ENCODE measurements at regions not wholly inside any gene's neighbourhood (a gene's known extent, or its start where the extent isn't known, plus 50 kb on each side); places are given as distances from the start of the nearest gene placed in this dataset.
A peak's percentile ranks its signal among the peaks of the same experiment; 100 is the strongest.
"Not testable (repeated sequence)": the region's sequence is repeated elsewhere in the genome, so short reads cannot be mapped to it uniquely, and the experiment has no call there.

DNA sequence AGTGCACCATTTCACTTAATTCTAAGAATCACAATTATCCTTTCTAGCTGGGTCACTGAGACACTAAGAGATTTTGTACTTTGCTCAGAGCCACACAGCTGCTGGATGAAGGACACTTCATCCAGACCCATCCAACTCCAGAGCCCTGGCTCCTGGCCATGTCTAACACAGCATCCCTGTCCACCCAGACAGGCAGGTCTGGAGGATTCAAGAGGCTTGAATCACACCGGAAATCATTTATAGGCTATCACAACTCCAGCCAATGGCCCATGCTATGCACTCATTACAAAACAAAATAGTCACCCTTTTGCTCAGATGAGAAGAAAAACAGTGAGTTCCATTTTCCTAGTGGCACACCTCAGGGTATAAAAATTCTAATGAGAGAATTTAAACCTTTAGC is 198.2 kb upstream of the LMCD1 start:
- Mint-ChIP-seq H3K9me3 (no peaks in the 10 kb centered on the region), H3K4me3 (no peak overlapping the region), H3K36me3 (no peaks in the 10 kb centered on the region), H3K27me3 (no peaks in the 10 kb centered on the region), H3K27ac (no peak overlapping the region), H3K4me1 (peaks cover 4% of the 10 kb centered on the region)
- DNase-seq = no peak
- CTCF ChIA-PET = interaction anchor here (1.0 to 4.5 kb wide), 3 partner anchors 12 to 114 kb away, joined by 3 to 22 read pairs (median 10); no protein-coding TSS in a partner anchor

DNA sequence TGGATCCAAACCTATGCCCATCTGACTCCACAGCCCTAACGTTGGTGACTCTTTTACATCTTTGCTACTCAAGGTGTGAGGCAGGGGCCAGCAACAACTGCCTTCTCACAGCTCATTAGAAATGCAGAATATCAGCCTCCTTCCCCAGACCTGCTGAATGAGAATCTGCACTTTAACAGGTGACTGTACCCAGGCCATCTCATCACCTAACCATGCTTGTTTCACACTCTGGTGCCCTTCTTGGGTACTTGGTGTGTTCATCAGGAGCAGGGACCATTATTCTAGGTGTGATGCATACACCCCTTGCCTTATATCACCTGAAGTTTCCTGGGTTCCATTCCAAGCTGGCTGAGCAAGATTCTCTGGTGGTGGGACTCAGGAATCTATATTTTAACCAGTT is 196.3 kb upstream of the LMCD1 start:
- no peaks in the 10 kb centered on the region for H3K27me3 Mint-ChIP-seq
- no peak overlapping the region for H3K27ac Mint-ChIP-seq
- CTCF ChIA-PET = no interaction called here
- DNase-seq = no peak
- H3K36me3 Mint-ChIP-seq = no peaks in the 10 kb centered on the region
- H3K4me3 Mint-ChIP-seq = no peak overlapping the region
- no peaks in the 10 kb centered on the region for H3K9me3 Mint-ChIP-seq
- H3K4me1 Mint-ChIP-seq = peaks cover 4% of the 10 kb centered on the region

DNA sequence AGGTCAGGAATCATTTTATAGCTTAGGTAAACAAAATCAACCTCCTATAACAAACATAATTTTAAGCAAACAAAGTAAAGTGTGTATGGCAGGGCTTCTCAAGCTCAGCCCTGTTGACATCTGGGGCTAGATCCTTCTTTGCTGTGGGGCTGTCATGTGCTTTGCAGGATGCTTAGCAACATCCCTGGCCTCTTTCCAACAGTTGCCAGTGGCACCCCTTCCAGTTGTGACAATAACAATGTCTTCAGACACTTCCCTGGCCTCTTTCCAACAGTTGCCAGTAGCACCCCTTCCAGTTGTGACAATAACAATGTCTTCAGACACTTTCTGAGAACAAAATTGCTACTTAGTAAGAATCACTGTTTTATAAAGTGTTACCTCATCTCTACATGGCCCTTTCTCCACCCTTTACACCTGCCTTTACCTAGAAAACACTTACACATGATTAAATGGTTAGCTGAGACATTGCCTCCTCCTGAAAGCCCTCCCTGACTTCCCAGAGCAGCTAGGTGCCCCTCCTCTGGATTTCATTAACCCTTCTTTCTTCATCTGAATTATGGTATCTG is 194.0 kb upstream of the LMCD1 start:
- Mint-ChIP-seq H3K9me3 (no peaks in the 10 kb centered on the region), H3K4me3 (no peak overlapping the region), H3K36me3 (no peaks in the 10 kb centered on the region), H3K27ac (no peak overlapping the region), H3K4me1 (no peaks in the 10 kb centered on the region), H3K27me3 (no peaks in the 10 kb centered on the region)
- CTCF ChIA-PET = interaction anchor here (0.7 kb wide), 1 partner anchor 54 kb away, joined by 3 read pairs; no protein-coding TSS in a partner anchor
- DNase-seq = no peak

DNA sequence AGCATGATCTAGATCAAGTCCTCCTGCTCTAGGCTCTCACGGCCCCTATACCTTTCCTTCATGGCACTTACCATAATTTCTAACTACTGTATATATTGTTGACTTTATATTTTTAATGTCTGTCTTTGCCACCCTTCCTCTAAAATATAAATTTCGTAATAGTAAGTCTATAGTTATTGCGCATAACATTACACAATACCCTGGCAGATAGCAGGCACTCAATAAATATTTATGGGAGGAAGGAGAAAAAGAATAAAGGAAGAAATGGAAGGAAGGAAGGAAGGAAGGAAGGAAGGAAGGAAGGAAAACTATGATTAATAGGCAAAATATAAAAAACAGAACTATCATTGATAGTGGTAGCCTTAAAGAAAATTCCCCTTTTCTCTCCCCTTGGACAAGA is 190.3 kb upstream of the LMCD1 start:
- H3K27me3 Mint-ChIP-seq = peaks cover 3% of the 10 kb centered on the region
- no peak overlapping the region for H3K27ac Mint-ChIP-seq
- H3K9me3 Mint-ChIP-seq = no peaks in the 10 kb centered on the region
- no peaks in the 10 kb centered on the region for H3K36me3 Mint-ChIP-seq
- no peak overlapping the region for H3K4me3 Mint-ChIP-seq
- H3K4me1 Mint-ChIP-seq = no peaks in the 10 kb centered on the region
- no peak for DNase-seq
- CTCF ChIA-PET = no interaction called here

DNA sequence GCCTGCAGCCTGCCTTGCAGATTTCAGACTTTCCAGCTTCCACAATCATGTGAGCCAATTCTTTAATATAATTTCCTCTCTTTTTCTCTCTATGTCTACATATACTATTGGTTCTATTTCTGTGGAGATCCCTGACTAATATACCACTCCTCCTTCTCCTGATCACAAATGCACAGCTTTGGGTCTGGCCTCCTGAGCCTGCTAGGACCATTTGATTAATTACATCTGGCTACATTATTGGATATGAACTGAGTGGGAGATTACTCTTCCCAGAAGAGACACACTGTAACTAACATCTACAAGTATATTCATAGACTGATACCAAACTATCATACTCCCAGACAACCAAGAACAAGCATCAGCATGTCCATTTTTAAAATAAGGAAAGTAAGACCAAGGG is 188.9 kb upstream of the LMCD1 start:
- DNase-seq = no peak
- H3K27me3 Mint-ChIP-seq = peaks cover 3% of the 10 kb centered on the region
- CTCF ChIA-PET = interaction anchor here (1.4 kb wide), 1 partner anchor 105 kb away, joined by 4 read pairs; no protein-coding TSS in a partner anchor
- H3K36me3 Mint-ChIP-seq = no peaks in the 10 kb centered on the region
- H3K4me1 Mint-ChIP-seq = no peaks in the 10 kb centered on the region
- H3K27ac Mint-ChIP-seq = no peak overlapping the region
- no peak overlapping the region for H3K4me3 Mint-ChIP-seq
- no peaks in the 10 kb centered on the region for H3K9me3 Mint-ChIP-seq

DNA sequence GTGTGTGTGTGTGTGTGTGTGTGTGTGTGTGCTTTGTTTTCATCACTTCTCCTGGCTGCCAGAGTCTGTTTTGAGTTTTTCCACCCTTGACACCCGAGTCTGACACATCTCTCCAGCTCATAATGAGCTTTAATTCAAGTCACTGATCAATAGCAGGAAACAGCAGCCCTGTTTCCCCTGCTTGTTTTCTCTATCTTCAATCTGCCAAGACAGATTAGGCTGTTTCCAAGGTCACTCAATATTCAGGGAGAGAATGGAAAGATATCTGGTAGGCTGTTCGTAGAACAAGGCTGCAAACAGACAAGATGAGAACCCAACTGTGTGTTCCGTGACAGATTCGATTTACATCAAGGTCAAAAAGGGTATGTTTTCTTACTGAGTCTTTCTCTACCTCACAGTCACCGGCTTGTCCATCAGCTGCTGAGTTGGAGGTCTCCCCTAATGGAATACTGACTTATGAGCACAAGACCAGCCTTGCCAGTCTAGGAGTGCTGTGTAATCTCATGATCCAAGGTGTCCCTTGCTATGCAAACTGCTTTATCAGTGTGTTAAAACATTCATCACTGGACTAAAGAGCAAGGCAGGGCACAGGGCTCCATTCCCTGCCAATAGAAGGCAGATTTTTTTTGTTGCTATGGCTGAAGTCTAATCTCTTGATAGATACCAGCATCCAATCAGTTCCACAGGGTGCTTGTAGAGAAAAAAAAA is 187.9 kb upstream of the LMCD1 start:
- Mint-ChIP-seq H3K4me1 (no peaks in the 10 kb centered on the region), H3K4me3 (no peak overlapping the region), H3K27ac (no peak overlapping the region), H3K9me3 (no peaks in the 10 kb centered on the region), H3K27me3 (peaks cover 3% of the 10 kb centered on the region), H3K36me3 (no peaks in the 10 kb centered on the region)
- CTCF ChIA-PET = interaction anchor here (1.4 kb wide), 1 partner anchor 104 kb away, joined by 4 read pairs; no protein-coding TSS in a partner anchor
- no peak for DNase-seq

DNA sequence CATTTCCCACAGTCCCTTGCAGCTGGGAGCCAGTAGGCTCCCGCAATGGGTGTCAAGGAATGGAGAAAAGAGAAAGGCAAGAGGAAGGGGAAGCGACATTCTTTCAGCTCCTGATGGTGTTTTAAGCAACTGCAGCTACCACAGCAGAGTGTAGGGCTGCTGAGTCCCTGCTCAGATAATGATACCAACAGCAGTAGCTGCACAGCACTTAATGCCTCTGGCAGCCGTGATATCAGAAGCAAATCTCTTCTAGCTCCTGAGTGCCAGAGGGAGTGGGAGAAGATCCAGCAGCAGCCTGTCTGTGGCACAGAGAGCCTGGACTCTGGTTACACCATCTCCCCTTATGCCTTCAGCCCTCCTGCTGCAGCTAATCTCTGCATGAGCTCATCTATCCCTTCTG is 186.1 kb upstream of the LMCD1 start:
- not testable (repeated sequence) for H3K36me3 Mint-ChIP-seq, DNase-seq, H3K27ac Mint-ChIP-seq, H3K4me1 Mint-ChIP-seq, H3K4me3 Mint-ChIP-seq, H3K9me3 Mint-ChIP-seq, H3K27me3 Mint-ChIP-seq
- CTCF ChIA-PET = interaction anchor here (1.6 kb wide), 1 partner anchor 9 kb away, joined by 5 read pairs; no protein-coding TSS in a partner anchor

DNA sequence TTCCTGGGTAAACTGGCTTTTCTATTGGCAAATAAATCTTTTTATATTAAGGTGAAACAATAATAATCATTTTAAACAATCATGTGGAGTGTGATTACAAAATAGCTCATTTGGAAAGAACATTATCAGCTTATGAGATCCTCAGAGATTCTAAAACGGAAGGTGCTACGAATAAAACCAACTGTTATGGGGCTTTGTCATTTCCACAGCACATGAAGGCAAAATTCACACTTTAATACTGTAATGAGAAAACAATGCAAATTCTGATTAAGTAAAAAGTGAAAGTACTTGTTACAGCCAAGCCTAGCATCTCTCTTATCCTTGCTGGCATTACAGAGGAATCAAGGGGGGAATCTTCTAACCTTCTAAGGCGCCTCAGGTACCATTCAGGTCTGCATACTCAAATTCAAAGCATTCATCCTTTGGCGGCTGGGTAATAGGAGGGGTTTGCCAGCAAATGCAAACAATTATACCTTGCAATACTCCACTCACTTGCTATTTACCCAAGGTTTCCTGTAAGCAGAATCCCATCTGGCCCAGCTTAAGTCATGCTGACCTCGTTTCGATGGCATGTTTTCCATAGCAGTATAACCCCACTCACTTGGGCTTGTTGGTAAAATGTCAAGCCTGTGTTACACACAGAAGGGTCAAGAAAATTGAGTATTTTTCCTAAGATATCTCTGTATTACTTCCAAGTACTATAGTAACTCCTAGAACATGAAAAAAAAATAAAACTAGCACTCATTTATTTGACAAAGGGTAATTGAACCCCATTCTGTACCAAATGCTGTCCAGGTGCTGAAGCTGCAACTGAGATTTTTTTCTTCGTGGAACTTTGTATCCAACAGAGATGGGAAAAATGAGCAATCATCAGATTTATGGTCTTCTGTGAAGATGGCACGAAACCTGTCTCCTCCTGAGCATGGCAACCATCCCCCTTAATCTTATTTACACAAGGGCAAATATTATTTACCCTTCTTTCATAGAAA is 183.7 kb upstream of the LMCD1 start:
- Mint-ChIP-seq H3K27me3 (peaks cover 3% of the 10 kb centered on the region), H3K9me3 (no peaks in the 10 kb centered on the region), H3K4me3 (no peak overlapping the region), H3K4me1 (no peaks in the 10 kb centered on the region), H3K27ac (no peak overlapping the region), H3K36me3 (no peaks in the 10 kb centered on the region)
- CTCF ChIA-PET = interaction anchor here (1.3 kb wide), 1 partner anchor 99 kb away, joined by 5 read pairs; no protein-coding TSS in a partner anchor
- DNase-seq = no peak

DNA sequence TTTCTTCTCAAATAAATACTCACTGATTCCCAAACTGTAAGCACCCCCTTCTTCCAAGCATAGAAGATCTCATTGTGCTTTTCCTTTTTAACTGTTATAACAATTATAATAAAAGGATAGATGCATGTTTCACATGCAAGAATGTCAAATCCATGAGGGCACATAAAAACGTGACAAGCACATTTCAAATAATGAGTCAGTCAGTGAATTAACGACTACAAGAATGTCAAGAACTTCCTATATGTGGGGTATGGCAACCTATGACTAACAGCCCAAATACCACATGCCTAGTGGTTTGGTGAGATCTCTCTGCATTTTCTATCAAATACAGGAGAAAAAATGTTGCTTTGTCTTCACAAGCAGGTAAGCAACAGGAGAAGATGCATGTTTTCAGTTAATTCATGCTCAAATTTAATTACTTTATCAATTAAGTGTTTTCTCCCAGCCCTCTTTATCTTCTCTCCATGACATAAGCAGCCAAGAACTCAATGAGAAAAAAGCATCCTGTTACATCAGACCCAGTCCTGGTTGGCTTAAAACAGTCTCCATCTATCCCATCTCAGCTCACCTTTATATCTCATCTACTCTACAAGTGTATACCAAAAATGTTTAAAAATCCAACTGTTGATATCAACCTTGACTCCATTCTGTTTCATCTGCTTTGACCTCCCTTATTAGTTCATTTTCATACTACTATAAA is 181.5 kb upstream of the LMCD1 start:
- no peaks in the 10 kb centered on the region for H3K36me3 Mint-ChIP-seq
- H3K27ac Mint-ChIP-seq = no peak overlapping the region
- peaks cover 3% of the 10 kb centered on the region for H3K27me3 Mint-ChIP-seq
- H3K4me1 Mint-ChIP-seq = no peaks in the 10 kb centered on the region
- CTCF ChIA-PET = interaction anchor here (0.6 kb wide), 1 partner anchor 91 kb away, joined by 3 read pairs; no protein-coding TSS in a partner anchor
- H3K9me3 Mint-ChIP-seq = no peaks in the 10 kb centered on the region
- no peak overlapping the region for H3K4me3 Mint-ChIP-seq
- DNase-seq = no peak

DNA sequence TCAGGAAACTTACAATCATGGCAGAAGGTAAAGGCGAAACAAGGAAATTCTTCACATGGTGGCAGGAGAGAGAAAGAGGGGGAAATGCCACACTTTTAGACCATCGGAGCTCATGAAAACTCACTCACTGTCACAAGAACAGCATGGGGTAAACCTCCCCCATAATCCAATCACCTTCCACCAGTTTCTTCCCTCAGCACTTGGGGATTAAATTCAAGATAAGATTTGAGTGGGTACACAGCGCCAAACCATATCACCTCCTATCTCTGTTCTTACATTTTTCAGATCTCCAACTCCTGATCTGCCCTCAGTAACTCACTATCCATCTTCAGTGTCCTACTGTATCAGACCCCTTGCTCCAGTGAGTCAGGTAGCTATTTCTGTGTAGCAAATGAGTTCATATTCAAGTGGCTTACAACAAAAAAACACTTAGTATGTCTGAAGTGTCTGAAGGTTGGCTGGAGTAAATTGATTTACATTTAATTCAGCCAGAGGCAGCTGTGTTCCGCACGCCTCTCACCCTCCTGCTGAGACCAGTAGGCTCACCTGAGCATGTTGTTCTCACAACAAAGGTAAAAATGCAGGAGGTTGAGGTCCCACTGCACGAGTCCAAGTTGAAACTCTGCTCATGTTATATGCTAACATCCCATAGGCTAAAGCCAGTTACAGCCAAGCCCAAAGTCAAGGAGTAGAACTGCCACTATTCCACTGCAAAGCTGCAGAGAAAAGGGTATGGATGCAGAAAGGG is 180.7 kb upstream of the LMCD1 start:
- H3K36me3 Mint-ChIP-seq = no peaks in the 10 kb centered on the region
- H3K4me1 Mint-ChIP-seq = no peaks in the 10 kb centered on the region
- H3K4me3 Mint-ChIP-seq = no peak overlapping the region
- peaks cover 3% of the 10 kb centered on the region for H3K27me3 Mint-ChIP-seq
- CTCF ChIA-PET = interaction anchor here (0.6 to 7.2 kb wide), 2 partner anchors 92 to 96 kb away, joined by 3 to 118 read pairs; no protein-coding TSS in a partner anchor
- no peak for DNase-seq
- no peak overlapping the region for H3K27ac Mint-ChIP-seq
- H3K9me3 Mint-ChIP-seq = no peaks in the 10 kb centered on the region

DNA sequence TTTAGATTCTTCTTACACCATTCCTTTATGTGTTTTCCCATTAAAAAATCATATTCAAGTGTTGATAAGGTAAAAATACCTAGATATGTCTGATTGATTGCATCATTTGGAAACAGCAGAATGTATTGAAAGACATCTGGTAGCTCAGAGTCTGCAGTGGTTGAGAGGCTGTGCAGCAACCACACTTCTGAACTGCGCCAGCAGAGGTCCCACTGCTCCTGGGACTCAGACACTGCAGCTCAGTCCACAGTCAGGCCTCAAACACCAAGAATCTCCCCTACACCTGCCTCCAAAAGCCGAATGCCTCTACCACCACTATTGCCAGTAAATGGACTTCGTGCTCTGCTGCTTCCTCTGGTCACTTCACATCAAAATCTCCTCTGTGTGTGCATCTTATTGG is 176.9 kb upstream of the LMCD1 start:
- peak; percentile 72 for DNase-seq
- Mint-ChIP-seq H3K4me3 (no peak overlapping the region), H3K27ac (no peak overlapping the region), H3K9me3 (no peaks in the 10 kb centered on the region), H3K27me3 (no peaks in the 10 kb centered on the region), H3K4me1 (no peaks in the 10 kb centered on the region), H3K36me3 (no peaks in the 10 kb centered on the region)
- CTCF ChIA-PET = interaction anchor here (0.6 to 7.2 kb wide), 12 partner anchors 9 to 445 kb away, joined by 3 to 118 read pairs (median 3); partner anchors contain the start of gene OXTR

DNA sequence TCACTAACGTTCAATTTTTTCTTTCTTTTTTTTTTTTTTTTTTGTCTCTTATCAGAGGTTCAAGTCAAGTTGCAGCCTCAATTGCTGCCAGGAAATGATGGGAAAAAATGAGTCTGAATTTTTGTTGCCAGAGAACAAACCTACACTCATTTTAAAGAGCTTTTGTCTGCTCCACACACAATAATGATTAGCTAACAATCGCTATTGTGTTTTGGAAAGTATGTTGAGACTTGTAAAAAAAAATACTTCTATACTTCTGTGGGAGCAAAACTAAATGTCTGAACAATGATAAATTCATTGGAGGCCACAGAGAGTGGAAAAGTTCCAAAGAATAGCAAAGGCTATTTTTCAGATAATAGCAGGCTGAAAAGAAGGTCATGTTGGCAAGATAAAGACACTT is 176.3 kb upstream of the LMCD1 start:
- CTCF ChIA-PET = interaction anchor here (0.9 to 7.2 kb wide), 8 partner anchors 10 to 444 kb away, joined by 3 to 118 read pairs (median 3); partner anchors contain the start of gene OXTR
- no peaks in the 10 kb centered on the region for H3K27me3 Mint-ChIP-seq
- H3K4me3 Mint-ChIP-seq = no peak overlapping the region
- H3K27ac Mint-ChIP-seq = no peak overlapping the region
- DNase-seq = no peak
- H3K4me1 Mint-ChIP-seq = no peaks in the 10 kb centered on the region
- no peaks in the 10 kb centered on the region for H3K36me3 Mint-ChIP-seq
- no peaks in the 10 kb centered on the region for H3K9me3 Mint-ChIP-seq

DNA sequence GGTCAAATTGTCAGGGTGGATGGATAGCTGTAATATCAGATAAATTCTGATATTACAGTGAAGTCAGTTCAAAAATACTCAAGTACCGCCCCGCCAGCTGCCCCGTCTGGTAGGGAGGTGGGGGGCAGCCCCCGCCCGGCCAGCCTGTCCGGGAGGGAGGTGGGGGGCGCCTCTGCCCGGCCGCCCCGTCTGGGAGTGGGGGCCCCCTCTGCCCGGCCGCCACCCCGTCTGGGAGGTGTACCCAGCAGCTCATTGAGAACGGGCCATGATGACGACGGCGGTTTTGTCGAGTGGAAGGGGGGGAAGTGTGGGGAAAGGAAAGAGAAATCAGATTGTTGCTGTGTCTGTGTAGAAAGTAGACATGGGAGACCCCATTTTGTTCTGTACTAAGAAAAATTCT is 175.8 kb upstream of the LMCD1 start:
- not testable (repeated sequence) for DNase-seq, H3K27me3 Mint-ChIP-seq, H3K27ac Mint-ChIP-seq, H3K4me1 Mint-ChIP-seq, H3K36me3 Mint-ChIP-seq, H3K9me3 Mint-ChIP-seq, H3K4me3 Mint-ChIP-seq
- CTCF ChIA-PET = interaction anchor here (1.5 to 7.2 kb wide), 2 partner anchors 82 to 91 kb away, joined by 3 to 118 read pairs; no protein-coding TSS in a partner anchor

Data from activated naive CD4-positive, alpha-beta T cell treated with anti-CD3 and anti-CD28 coated beads, Interleukin-2, amount 10 ng/mL, durations not matched to agents 7 days and 5 days (primary cell).